Endothelial cell of umbilical vein (primary cell): ENCODE measurements at regions not wholly inside any gene's neighbourhood (a gene's known extent, or its start where the extent isn't known, plus 50 kb on each side); places are given as distances from the start of the nearest gene placed in this dataset.

ENCODE experiments used
- BruUV-seq: library from RNA; stranded (reverse); fragments of 400-500 nt; replicated peaks from 2 replicates; lab custom pipeline; 2021; lab: Mats Ljungman, UMichigan
- CTCF ChIA-PET: fragments of 300-600, 350-600 bp; sonication (Branson Sonifier 250); formaldehyde crosslinking; loops from one replicate; lab custom pipeline; 2021; ENCODE audit warnings: antibody characterized with exemption, inconsistent platforms; lab: Charles Lee
- POLR2A ChIA-PET: fragments of 300-600, 350-600 bp; sonication (Branson Sonifier 250); formaldehyde crosslinking; loops from one replicate; lab custom pipeline; 2021; ENCODE audit warnings: antibody characterized with exemption, inconsistent platforms; lab: Charles Lee
- DNase-seq: peaks from one replicate; pipeline ENCODE4 v3.0.0-alpha.2; 2011; ENCODE audit warnings: low read depth, low spot score
- FAIRE-seq: peaks from 2 replicates; lab custom pipeline; 2011; peaks lifted over from hg19 to GRCh38; lab: Jason Lieb, UNC
- H2AFZ ChIP-seq: 2 replicates; pipeline ENCODE4 v1.6.0; 2012; ENCODE audit warnings: low read depth, low read length, control low read depth, inconsistent platforms
- H3K27ac ChIP-seq: 2 replicates; pipeline ENCODE4 v1.5.1; 2011; ENCODE audit warnings: low read depth, mild to moderate bottlenecking, control low read depth, low read length, moderate library complexity; ENCODE audit not compliant: insufficient read depth
- H3K27me3 ChIP-seq, 2 experiments: 2 replicates each; pipeline versions ENCODE4 v1.6.0 to v1.6.1; 2011; ENCODE audit warnings: low read length in 2 of 2, mixed read lengths in 1 of 2; ENCODE audit not compliant: control insufficient read depth in 2 of 2, insufficient read depth in 2 of 2
- H3K36me3 ChIP-seq, 2 experiments: 2 replicates in 1 of 2; 3 replicates in 1 of 2; pipeline ENCODE4 v1.5.1; 2011; ENCODE audit warnings: low read length in 2 of 2, mild to moderate bottlenecking in 1 of 2, moderate library complexity in 1 of 2; ENCODE audit not compliant: control insufficient read depth in 2 of 2, insufficient read depth in 2 of 2; ENCODE audit errors: extremely low read depth in 1 of 2
- H3K4me1 ChIP-seq: 3 replicates; pipeline ENCODE4 v1.5.1; 2011; ENCODE audit warnings: mild to moderate bottlenecking, low read length; ENCODE audit not compliant: control insufficient read depth, insufficient read depth; ENCODE audit errors: extremely low read depth
- H3K4me2 ChIP-seq: 2 replicates; pipeline ENCODE4 v1.6.1; 2011; ENCODE audit warnings: low read length, control low read depth, mixed read lengths; ENCODE audit not compliant: insufficient read depth
- H3K4me3 ChIP-seq, 3 experiments: fragments of 200-600 bp in 1 of 3; sonication (generic), shearing (Covaris generic) in 1 of 3; replicated peaks in 1 of 3; 2 replicates each; pipeline ENCODE4 v1.5.1; 2011 to 2016; ENCODE audit warnings: control low read depth in 3 of 3, low read length in 3 of 3, mild to moderate bottlenecking in 2 of 3, inconsistent platforms in 1 of 3, low read depth in 1 of 3, moderate library complexity in 1 of 3; ENCODE audit not compliant: insufficient read depth in 1 of 3
- H3K79me2 ChIP-seq: 2 replicates; pipeline ENCODE4 v1.6.0; 2012; ENCODE audit warnings: low read length, inconsistent platforms; ENCODE audit not compliant: control insufficient read depth, insufficient read depth
- H3K9ac ChIP-seq: replicated peaks from 2 replicates; pipeline ENCODE3; 2011; ENCODE audit warnings: low read length, control low read depth; ENCODE audit not compliant: insufficient read depth; ENCODE audit errors: extremely low read depth
- H3K9me1 ChIP-seq: replicated peaks from 3 replicates; pipeline ENCODE4 v1.6.0; 2011; ENCODE audit warnings: mild to moderate bottlenecking, low read length; ENCODE audit not compliant: control insufficient read depth, insufficient read depth; ENCODE audit errors: extremely low read depth
- H3K9me3 ChIP-seq: replicated peaks from 2 replicates; pipeline ENCODE4 v1.5.1; 2012; ENCODE audit warnings: low read length, inconsistent platforms; ENCODE audit not compliant: control insufficient read depth, insufficient read depth
- H4K20me1 ChIP-seq: replicated peaks from 2 replicates; pipeline ENCODE3; 2011; ENCODE audit warnings: mild to moderate bottlenecking, low read length; ENCODE audit not compliant: control insufficient read depth, insufficient read depth; ENCODE audit errors: extremely low read depth
- GATA2 ChIP-seq: IDR thresholded peaks from 2 replicates; pipeline ENCODE4 v1.7.0; 2011; ENCODE audit warnings: low read depth, mild to moderate bottlenecking, moderate library complexity, mixed read lengths, low read length; ENCODE audit not compliant: insufficient read length, insufficient read depth
- JUN ChIP-seq: IDR thresholded peaks from 2 replicates; pipeline ENCODE4 v1.6.1; 2011; ENCODE audit warnings: borderline replicate concordance, low read depth; ENCODE audit not compliant: insufficient read length, insufficient read depth
- MYC ChIP-seq: IDR thresholded peaks from one replicate; pipeline ENCODE4 v1.6.1; 2011; ENCODE audit warnings: mild to moderate bottlenecking, low read depth, low read length
- POLR2A ChIP-seq: IDR thresholded peaks from 2 replicates; pipeline ENCODE4 v1.6.1; 2012; ENCODE audit warnings: low read depth, mild to moderate bottlenecking, control low read depth, low read length
- POLR2AphosphoS5 ChIP-seq: IDR thresholded peaks from 2 replicates; pipeline ENCODE4 v1.6.1; 2012; ENCODE audit warnings: low read depth, mild to moderate bottlenecking, control low read depth, low read length, moderate library complexity; ENCODE audit not compliant: insufficient read depth
- dilution Hi-C: fragments of 300-500 bp; cut with MboI; formaldehyde crosslinking; loops from one replicate; pipeline ENCODE4 v1.15.0; 2019; ENCODE audit warnings: low sequenced_read_pairs; ENCODE audit not compliant: extremely low pct_ligation_motif_present
- intact Hi-C: fragments of 100-400 bp; cut with micrococcal nuclease; formaldehyde crosslinking; loops from one replicate; pipeline ENCODE4 v1.10.0; 2022
- TF ChIP-seq, protein P1 (sequence below), 2 donors: IDR thresholded peaks; 1 replicate in 1 of 2; 2 replicates in 1 of 2; pipeline ENCODE4 v1.5.1; 2011; ENCODE audit warnings: low read length in 2 of 2, mild to moderate bottlenecking in 2 of 2, moderate library complexity in 2 of 2, control low read depth in 1 of 2, inconsistent platforms in 1 of 2, low read depth in 1 of 2; ENCODE audit not compliant: insufficient read depth in 1 of 2; ENCODE audit errors: extremely low read depth in 1 of 2
- TF ChIP-seq, protein P2 (sequence below): IDR thresholded peaks from 2 replicates; pipeline ENCODE4 v1.6.1; 2011; ENCODE audit not compliant: insufficient read depth, insufficient read length

DNA sequence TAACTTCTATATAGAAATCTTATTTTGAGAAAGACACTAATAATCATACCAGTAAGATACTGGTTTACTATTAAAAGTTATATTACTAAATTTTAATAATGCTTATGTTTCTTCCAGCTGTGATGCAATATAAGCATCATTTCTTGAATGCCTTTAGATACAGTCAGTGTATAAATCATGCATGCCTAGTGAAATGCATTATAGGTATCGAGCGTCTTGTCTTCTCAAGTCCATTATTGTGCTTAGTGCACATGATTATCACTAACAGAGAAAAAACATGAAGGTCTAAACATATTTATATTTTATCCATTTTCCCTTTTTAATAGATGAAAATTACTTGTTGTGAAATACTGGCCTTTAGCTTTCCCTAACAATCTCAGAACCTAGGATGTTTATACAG, 1021.5 kb upstream of the AGA start:
- Histone ChIP-seq H3K27me3 (no peaks in the 10 kb centered on the region), H2AFZ (no peak overlapping the region), H3K4me1 (no peaks in the 10 kb centered on the region), H3K9ac (no peak overlapping the region), H3K27ac (no peak overlapping the region), H3K36me3 (no peaks in the 10 kb centered on the region), H3K4me2 (no peak overlapping the region), H3K9me3 (no peaks in the 10 kb centered on the region), H3K79me2 (no peaks in the 10 kb centered on the region), H3K4me3 (no peak overlapping the region), H4K20me1 (no peaks in the 10 kb centered on the region), H3K9me1 (no peaks in the 10 kb centered on the region)
- dilution Hi-C loops (no loop called here), intact Hi-C loops (no loop called here)
- FAIRE-seq (no peak), DNase-seq (no peak)
- ChIA-PET CTCF (no interaction called here), POLR2A (no interaction called here)
- no TSS peak for BruUV-seq
- TF ChIP-seq POLR2AphosphoS5 = no peak
- TF ChIP-seq MYC = no peak
- TF ChIP-seq, protein P1, sequence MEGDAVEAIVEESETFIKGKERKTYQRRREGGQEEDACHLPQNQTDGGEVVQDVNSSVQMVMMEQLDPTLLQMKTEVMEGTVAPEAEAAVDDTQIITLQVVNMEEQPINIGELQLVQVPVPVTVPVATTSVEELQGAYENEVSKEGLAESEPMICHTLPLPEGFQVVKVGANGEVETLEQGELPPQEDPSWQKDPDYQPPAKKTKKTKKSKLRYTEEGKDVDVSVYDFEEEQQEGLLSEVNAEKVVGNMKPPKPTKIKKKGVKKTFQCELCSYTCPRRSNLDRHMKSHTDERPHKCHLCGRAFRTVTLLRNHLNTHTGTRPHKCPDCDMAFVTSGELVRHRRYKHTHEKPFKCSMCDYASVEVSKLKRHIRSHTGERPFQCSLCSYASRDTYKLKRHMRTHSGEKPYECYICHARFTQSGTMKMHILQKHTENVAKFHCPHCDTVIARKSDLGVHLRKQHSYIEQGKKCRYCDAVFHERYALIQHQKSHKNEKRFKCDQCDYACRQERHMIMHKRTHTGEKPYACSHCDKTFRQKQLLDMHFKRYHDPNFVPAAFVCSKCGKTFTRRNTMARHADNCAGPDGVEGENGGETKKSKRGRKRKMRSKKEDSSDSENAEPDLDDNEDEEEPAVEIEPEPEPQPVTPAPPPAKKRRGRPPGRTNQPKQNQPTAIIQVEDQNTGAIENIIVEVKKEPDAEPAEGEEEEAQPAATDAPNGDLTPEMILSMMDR (IDR thresholded peaks at IDR 0.05; ENCODE audit: extremely low read depth in 1 of 2, insufficient read depth in 1 of 2, low read depth in 1 of 2, low read length in 2 of 2) = no peak
- TF ChIP-seq JUN = no peak
- TF ChIP-seq, protein P2, sequence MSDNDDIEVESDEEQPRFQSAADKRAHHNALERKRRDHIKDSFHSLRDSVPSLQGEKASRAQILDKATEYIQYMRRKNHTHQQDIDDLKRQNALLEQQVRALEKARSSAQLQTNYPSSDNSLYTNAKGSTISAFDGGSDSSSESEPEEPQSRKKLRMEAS = no peak
- no peak for TF ChIP-seq GATA2
- no peak for TF ChIP-seq POLR2A
